HTR-8/SVneo (cell line): ENCODE measurements at regions not wholly inside any gene's neighbourhood (a gene's known extent, or its start where the extent isn't known, plus 50 kb on each side); places are given as distances from the start of the nearest gene placed in this dataset.
A peak's percentile ranks its signal among the peaks of the same experiment; 100 is the strongest.
"Not testable (repeated sequence)": the region's sequence is repeated elsewhere in the genome, so short reads cannot be mapped to it uniquely, and the experiment has no call there.

Experiments
- DNase-seq: peaks from one replicate; pipeline ENCODE4 v3.0.0; 2011; ENCODE audit warnings: low spot score, mixed read lengths; ENCODE audit not compliant: insufficient read length
- FAIRE-seq: peaks from 2 replicates; lab custom pipeline; 2011; peaks lifted over from hg19 to GRCh38; lab: Jason Lieb, UNC

GRCh38 chr9:82790875-82791274 lies 272.1 kb downstream of the RASEF start:
- DNase-seq (no peak), FAIRE-seq (no peak)

DNA sequence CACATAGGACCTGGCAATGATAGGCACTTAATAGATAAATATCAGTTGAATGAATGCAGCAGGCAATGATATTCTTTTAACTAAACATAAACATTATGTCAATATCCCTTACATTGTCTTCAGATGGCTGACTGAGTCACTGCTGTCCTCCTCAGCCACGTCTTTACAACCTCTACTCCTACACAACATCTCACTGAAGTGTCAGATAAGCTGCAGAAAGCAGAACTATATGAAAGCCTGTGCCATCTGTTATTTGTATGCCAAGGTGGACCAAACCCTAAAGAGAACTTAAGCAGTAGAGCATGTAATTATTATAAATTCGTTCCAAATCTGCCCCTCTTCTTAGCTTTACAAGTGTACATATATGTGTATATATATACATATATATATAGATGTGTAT lies 271.2 kb downstream of the RASEF start:
- DNase-seq (no peak), FAIRE-seq (no peak)

DNA sequence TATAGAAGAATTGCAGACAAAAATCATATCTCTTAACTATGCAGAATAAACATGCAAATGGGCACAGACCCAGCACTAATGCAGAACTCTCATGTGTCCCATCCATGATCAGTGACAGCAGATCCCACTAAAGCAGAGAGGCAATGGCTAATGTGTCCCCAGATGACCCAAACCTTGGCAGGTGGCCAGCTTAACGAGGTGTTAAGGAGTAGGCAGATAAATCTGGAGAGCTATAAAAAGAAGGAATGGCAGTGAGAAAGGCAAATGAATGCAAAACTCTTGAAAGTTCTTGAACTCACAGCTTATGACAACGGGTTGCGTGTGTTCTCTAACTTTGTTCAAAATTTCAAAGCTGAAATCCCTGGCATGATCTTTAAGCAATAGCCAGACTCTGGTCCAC lies 265.4 kb downstream of the RASEF start:
- FAIRE-seq: no peak
- DNase-seq: no peak

- no peak for FAIRE-seq
- DNase-seq: no peak
These were observed 263.7 kb downstream of the RASEF start for GRCh38 chr9:82799286-82799685.

DNA sequence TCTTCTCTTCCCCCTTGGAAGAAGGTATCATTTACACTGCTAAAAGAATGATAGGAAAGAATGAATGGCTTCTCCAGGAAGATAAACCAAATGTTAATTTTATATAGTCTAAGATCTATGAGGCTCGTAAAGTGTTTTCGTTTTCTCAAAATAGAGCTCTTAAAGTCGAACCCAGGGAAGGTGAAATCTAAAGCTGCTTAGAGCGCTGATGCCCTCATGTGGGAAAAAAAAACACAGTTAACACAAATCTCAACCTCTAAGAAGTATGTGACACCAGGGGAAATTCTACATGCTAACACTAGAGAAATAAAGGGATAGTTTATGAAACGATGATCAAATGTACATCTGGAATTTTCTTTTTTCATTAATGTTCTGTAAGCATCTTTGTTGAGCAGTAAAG lies 257.9 kb downstream of the RASEF start:
- DNase-seq: no peak
- FAIRE-seq: no peak

- no peak for DNase-seq
- no peak for FAIRE-seq
These were observed 254.5 kb downstream of the RASEF start for GRCh38 chr9:82808478-82808877.

- DNase-seq (no peak), FAIRE-seq (no peak)
These were observed 252.0 kb downstream of the RASEF start for GRCh38 chr9:82810915-82811314.

DNA sequence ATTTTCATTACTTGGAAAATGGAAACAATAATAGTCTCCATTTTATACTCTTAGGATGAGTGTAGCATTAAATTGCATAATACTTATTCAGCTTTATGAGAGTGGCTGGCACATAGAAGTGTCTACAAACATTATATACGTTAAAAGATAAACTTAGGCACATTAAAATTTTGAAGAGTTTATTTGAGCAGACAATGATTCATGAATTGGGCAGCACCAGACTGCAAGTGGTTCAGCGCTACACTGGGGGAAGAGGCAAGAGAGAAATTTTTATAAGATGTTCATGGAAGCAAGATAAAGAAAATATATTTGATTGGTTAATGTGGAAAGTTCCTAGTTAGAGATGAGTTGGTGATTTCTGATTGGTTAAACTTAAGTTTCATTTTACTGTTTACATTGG lies 243.7 kb downstream of the RASEF start:
- no peak for FAIRE-seq

GRCh38 chr9:82820186-82820585 lies 242.8 kb downstream of the RASEF start:
- DNase-seq (no peak), FAIRE-seq (no peak)

More for the DNA sequence above, 243.7 kb downstream of the RASEF start:
- no peak for DNase-seq

DNA sequence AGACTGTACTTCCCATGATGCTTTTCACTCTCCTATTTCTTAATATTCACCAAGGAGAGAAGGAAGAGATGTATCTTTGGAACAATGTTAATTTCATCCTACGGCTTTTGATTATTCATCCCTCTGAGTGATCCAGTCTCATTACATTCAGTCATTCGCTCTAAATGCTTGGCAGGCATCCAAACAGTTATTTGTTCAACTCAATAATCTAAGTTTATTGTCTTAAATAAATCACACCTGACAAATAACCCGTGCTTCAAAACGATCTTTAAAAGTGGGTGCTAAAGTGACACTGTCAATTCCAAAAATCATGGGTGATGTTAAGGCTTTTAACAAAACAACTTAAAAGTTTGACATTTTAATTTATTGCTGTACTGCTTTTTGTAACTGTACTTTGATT lies 233.1 kb downstream of the RASEF start:
- no peak for DNase-seq
- FAIRE-seq: no peak

DNA sequence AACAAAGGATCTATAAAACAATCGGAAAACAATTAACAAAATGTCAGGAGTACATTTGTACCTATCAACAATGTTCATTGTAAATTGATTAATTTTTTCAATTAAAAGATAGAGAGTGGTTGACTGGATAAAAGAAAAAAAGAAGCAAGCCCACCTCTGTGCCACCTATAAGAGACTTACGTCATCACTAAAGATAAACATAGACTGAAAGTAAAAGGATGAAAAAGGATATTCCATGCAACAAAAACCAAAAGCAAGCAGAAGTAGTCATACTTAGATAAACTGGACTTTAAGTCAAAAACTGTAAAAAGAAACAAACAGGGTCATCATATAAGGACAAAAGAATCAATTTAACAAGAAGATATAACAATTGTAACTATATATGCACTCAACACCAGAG lies 197.4 kb downstream of the RASEF start:
- FAIRE-seq (no peak), DNase-seq (no peak)

- no peak for FAIRE-seq
- DNase-seq: peak; percentile 12
These were observed 182.4 kb downstream of the RASEF start for GRCh38 chr9:82880336-82881050.

- no peak for DNase-seq
- peak; percentile 9 for FAIRE-seq
These were observed 180.8 kb downstream of the RASEF start for GRCh38 chr9:82882138-82882537.

- peak; percentile 24 for DNase-seq
- no peak for FAIRE-seq
These were observed 180.2 kb downstream of the RASEF start for GRCh38 chr9:82882748-82883147.

- DNase-seq (no peak), FAIRE-seq (no peak)
These were observed 179.5 kb downstream of the RASEF start for GRCh38 chr9:82883436-82883835.

DNA sequence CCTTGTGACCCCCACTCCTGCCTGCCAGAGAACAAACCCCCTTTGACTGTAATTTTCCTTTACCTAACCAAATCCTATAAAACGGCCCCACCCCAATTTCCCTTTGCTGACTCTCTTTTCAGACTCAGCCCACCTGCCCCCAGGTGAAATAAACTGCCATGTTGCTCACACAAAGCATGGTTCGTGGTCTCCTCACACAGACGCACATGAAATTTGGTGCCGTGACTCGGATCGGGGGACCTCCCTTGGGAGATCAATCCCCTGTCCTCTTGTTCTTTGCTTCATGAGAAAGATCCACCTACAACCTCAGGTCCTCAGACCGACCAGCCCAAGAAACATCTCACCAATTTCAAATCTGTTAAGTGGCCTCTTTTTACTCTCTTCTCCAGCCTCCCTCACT lies 179.0 kb downstream of the RASEF start:
- DNase-seq, FAIRE-seq: not testable (repeated sequence)

DNA sequence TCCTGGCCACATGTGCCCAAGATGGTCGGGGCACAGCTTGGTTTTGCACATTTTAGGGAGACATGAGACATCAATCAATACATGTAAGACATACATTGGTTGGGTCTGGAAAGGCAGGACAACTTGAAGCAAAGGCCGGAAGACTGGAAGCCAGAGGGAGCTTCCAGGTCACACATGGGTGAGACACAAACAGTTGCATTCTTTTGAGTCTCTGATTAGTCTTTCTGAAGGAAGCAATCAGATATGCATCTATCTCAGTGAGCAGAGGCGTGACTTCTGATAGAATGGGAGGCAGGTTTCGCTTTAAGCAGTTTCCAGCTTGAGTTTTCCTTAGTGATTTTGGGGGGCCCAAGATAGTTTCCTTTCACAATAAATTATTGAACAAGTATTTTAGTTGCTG lies 172.5 kb downstream of the RASEF start:
- FAIRE-seq: no peak
- no peak for DNase-seq

GRCh38 chr9:82890865-82891264 lies 172.1 kb downstream of the RASEF start:
- no peak for DNase-seq
- FAIRE-seq: no peak

- DNase-seq: no peak
- no peak for FAIRE-seq
These were observed 171.6 kb downstream of the RASEF start for GRCh38 chr9:82891321-82891720.

GRCh38 chr9:82893549-82893948 lies 169.4 kb downstream of the RASEF start:
- no peak for DNase-seq

GRCh38 chr9:82894548-82894947 lies 168.4 kb downstream of the RASEF start:
- no peak for DNase-seq
- no peak for FAIRE-seq

More at GRCh38 chr9:82893549-82893948, 169.4 kb downstream of the RASEF start:
- FAIRE-seq: no peak
